Ovary (tissue), 3 donors: ENCODE measurements at regions not wholly inside any gene's neighbourhood (a gene's known extent, or its start where the extent isn't known, plus 50 kb on each side); places are given as distances from the start of the nearest gene placed in this dataset.

ENCODE experiments used
- POLR2A ChIP-seq: fragments of 450-650 bp; IDR thresholded peaks from one replicate; pipeline ENCODE4 v1.6.1; 2017; ENCODE audit warnings: antibody characterized with exemption, mild to moderate bottlenecking, moderate library complexity
- TF ChIP-seq, protein P1 (sequence below), 3 donors: fragments of 450-650 bp in 2 of 3; fragments of 200-600 bp in 1 of 3; IDR thresholded peaks; one replicate each; pipeline versions ENCODE4 v1.5.1 to v1.8.0; 2016 to 2022; ENCODE audit warnings: antibody characterized with exemption in 3 of 3, mild to moderate bottlenecking in 1 of 3
- donor health status: DM: no; HTN: no; CAD: no.

DNA sequence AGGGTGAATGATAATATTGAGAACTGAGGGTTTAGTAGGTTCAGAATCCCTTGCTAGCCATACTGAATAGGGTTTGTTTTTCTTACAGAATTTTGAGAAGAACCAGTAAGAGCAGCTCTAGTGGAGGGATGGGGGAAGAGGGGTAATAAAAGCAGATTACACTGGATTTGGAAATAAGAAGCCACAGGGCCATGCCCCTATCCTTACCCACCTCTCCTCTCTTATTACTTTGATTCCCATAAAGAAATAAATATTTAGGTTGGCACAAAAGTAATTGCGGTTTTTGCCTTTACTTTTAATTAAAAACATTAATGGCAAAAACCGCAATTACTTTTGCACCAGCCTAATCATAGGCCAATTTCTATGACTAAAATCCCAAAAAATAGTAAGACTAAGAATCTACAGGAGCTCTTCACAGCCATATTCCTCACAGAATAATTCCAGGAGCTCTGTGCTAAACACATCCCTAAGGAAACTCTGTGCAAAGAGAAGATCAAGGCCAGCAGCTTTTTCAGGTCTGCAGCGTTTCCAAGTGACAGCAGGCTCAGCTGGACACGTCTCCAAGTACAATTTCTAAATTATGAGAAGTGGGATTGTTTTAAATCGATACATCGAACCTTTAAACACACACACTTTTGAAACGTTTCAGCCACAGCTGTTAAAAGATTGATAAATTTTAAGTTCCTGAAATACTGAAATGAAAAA lies 58.4 kb upstream of the RTN4 start:
- no peak for TF ChIP-seq POLR2A
- TF ChIP-seq, protein P1, sequence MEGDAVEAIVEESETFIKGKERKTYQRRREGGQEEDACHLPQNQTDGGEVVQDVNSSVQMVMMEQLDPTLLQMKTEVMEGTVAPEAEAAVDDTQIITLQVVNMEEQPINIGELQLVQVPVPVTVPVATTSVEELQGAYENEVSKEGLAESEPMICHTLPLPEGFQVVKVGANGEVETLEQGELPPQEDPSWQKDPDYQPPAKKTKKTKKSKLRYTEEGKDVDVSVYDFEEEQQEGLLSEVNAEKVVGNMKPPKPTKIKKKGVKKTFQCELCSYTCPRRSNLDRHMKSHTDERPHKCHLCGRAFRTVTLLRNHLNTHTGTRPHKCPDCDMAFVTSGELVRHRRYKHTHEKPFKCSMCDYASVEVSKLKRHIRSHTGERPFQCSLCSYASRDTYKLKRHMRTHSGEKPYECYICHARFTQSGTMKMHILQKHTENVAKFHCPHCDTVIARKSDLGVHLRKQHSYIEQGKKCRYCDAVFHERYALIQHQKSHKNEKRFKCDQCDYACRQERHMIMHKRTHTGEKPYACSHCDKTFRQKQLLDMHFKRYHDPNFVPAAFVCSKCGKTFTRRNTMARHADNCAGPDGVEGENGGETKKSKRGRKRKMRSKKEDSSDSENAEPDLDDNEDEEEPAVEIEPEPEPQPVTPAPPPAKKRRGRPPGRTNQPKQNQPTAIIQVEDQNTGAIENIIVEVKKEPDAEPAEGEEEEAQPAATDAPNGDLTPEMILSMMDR (IDR thresholded peaks at IDR 0.05) = no peak
